CD4-positive, alpha-beta T cell (primary cell): ENCODE measurements at regions not wholly inside any gene's neighbourhood (a gene's known extent, or its start where the extent isn't known, plus 50 kb on each side); places are given as distances from the start of the nearest gene placed in this dataset.

Experiments used
- ATAC-seq: fragments of 200-7000 bp; cut with Tn5 transposase; one replicate; pipeline ENCODE4 v1.10.0; 2022; ENCODE audit warnings: mild to moderate bottlenecking; ENCODE audit not compliant: poor library complexity
- CTCF ChIA-PET: fragments of 350-600 bp; sonication (Branson Sonifier 250); formaldehyde crosslinking; loops from one replicate; lab custom pipeline; 2021; ENCODE audit warnings: antibody characterized with exemption, inconsistent platforms; lab: Charles Lee
- POLR2A ChIA-PET: fragments of 350-600 bp; sonication (Branson Sonifier 250); formaldehyde crosslinking; loops from one replicate; lab custom pipeline; 2021; ENCODE audit warnings: antibody characterized with exemption, inconsistent platforms; lab: Charles Lee
- DNase-seq, 14 experiments: peaks; one replicate each; pipeline ENCODE4 v3.0.0-alpha.2; 2013 to 2020; ENCODE audit warnings: mixed read lengths in 2 of 14
- H3K27ac ChIP-seq, 2 donors: one replicate each; pipeline versions ENCODE4 v1.5.1 to v1.7.0; 2013; ENCODE audit warnings: low read length in 2 of 2, low read depth in 1 of 2, mild to moderate bottlenecking in 1 of 2
- H3K27me3 ChIP-seq, 2 experiments: 1 replicate in 1 of 2; 2 replicates in 1 of 2; pipeline versions ENCODE4 v1.6.1 to v1.7.0; 2013; ENCODE audit warnings: low read length in 2 of 2, control low read depth in 1 of 2, mild to moderate bottlenecking in 1 of 2, moderate library complexity in 1 of 2; ENCODE audit not compliant: insufficient read depth in 2 of 2, control insufficient read depth in 1 of 2
- H3K36me3 ChIP-seq: one replicate; pipeline ENCODE4 v1.6.1; 2013; ENCODE audit warnings: low read length, control low read depth; ENCODE audit not compliant: insufficient read depth
- H3K4me1 ChIP-seq: one replicate; pipeline ENCODE4 v1.6.1; 2013; ENCODE audit warnings: low read length, control low read depth; ENCODE audit not compliant: insufficient read depth
- H3K4me3 ChIP-seq: one replicate; pipeline ENCODE4 v1.5.1; 2013; ENCODE audit warnings: mild to moderate bottlenecking, low read length, moderate library complexity
- H3K9me3 ChIP-seq, 2 experiments: 1 replicate in 1 of 2; 2 replicates in 1 of 2; pipeline versions ENCODE4 v1.6.1 to v1.7.0; 2013; ENCODE audit warnings: low read length in 2 of 2, mild to moderate bottlenecking in 2 of 2, control low read depth in 1 of 2, moderate library complexity in 1 of 2; ENCODE audit not compliant: control insufficient read depth in 1 of 2, insufficient read depth in 1 of 2
- H3K27ac Mint-ChIP-seq: one replicate; pipeline ENCODE4 v1.8.0; 2020; ENCODE audit warnings: mixed read lengths
- H3K27me3 Mint-ChIP-seq: one replicate; pipeline ENCODE4 v1.8.0; 2021; ENCODE audit warnings: mixed read lengths
- H3K36me3 Mint-ChIP-seq: one replicate; pipeline ENCODE4 v1.8.0; 2021; ENCODE audit warnings: low read depth, mixed read lengths
- H3K4me1 Mint-ChIP-seq: one replicate; pipeline ENCODE4 v1.8.0; 2021; ENCODE audit warnings: low read depth, mixed read lengths
- H3K4me3 Mint-ChIP-seq: one replicate; pipeline ENCODE4 v1.8.0; 2020; ENCODE audit warnings: mild to moderate bottlenecking, mixed read lengths
- H3K9me3 Mint-ChIP-seq: one replicate; pipeline ENCODE4 v1.8.0; 2020; ENCODE audit warnings: mixed read lengths
- CTCF ChIP-seq: fragments of 200-600 bp; IDR thresholded peaks from one replicate; pipeline ENCODE4 v1.8.0; 2022; ENCODE audit warnings: antibody characterized with exemption, mild to moderate bottlenecking
- intact Hi-C, 2 experiments: fragments of 100-400 bp; cut with DNase I in 1 of 2; cut with micrococcal nuclease in 1 of 2; formaldehyde crosslinking; loops; one replicate each; pipeline versions ENCODE4 v1.15.1 to v1.9.0; 2023 to 2025; cut with DNase I, micrococcal nuclease

GRCh38 chr6:109296971-109297372 is 85.3 kb downstream of the CD164 start:
- no peak for TF ChIP-seq CTCF
- Mint-ChIP-seq H3K36me3 (no peaks in the 10 kb centered on the region), H3K4me3 (no peak overlapping the region), H3K4me1 (no peaks in the 10 kb centered on the region), H3K9me3 (no peaks in the 10 kb centered on the region), H3K27ac (no peak overlapping the region), H3K27me3 (no peaks in the 10 kb centered on the region)
- Histone ChIP-seq H3K27ac (no peak overlapping the region), H3K9me3 (no peaks in the 10 kb centered on the region), H3K27me3 (no peaks in the 10 kb centered on the region), H3K4me3 (no peak overlapping the region), H3K36me3 (no peaks in the 10 kb centered on the region), H3K4me1 (peaks cover 2% of the 10 kb centered on the region)
- intact Hi-C loops, result no loop called here
- DNase-seq, result no peak
- CTCF ChIA-PET, result no interaction called here
- POLR2A ChIA-PET, result no interaction called here
- no peak for ATAC-seq

GRCh38 chr6:109296452-109296851 is 85.8 kb downstream of the CD164 start:
- no peaks in the 10 kb centered on the region for H3K9me3 ChIP-seq
- DNase-seq (no peak), ATAC-seq (no peak)
- Mint-ChIP-seq H3K4me3 (no peak overlapping the region), H3K4me1 (no peaks in the 10 kb centered on the region), H3K9me3 (no peaks in the 10 kb centered on the region), H3K36me3 (no peaks in the 10 kb centered on the region), H3K27ac (no peak overlapping the region), H3K27me3 (peaks cover 1% of the 10 kb centered on the region)
- no peaks in the 10 kb centered on the region for H3K36me3 ChIP-seq
- intact Hi-C loops, result no loop called here
- CTCF ChIA-PET, result no interaction called here
- POLR2A ChIA-PET, result no interaction called here
- peaks cover 2% of the 10 kb centered on the region for H3K4me1 ChIP-seq
- H3K27ac ChIP-seq, result no peak overlapping the region
- H3K27me3 ChIP-seq, result no peaks in the 10 kb centered on the region
- no peak for TF ChIP-seq CTCF
- no peak overlapping the region for H3K4me3 ChIP-seq

- H3K27me3 ChIP-seq, result no peaks in the 10 kb centered on the region
- H3K9me3 ChIP-seq, result no peaks in the 10 kb centered on the region
- peaks cover 4% of the 10 kb centered on the region for H3K27me3 Mint-ChIP-seq
- no peaks in the 10 kb centered on the region for H3K4me1 Mint-ChIP-seq
- TF ChIP-seq CTCF, result no peak
- H3K4me1 ChIP-seq, result peaks cover 2% of the 10 kb centered on the region
- POLR2A ChIA-PET, result no interaction called here
- ATAC-seq, result no peak
- no peak overlapping the region for H3K4me3 ChIP-seq
- no peaks in the 10 kb centered on the region for H3K36me3 ChIP-seq
- H3K36me3 Mint-ChIP-seq, result no peaks in the 10 kb centered on the region
- no peak overlapping the region for H3K27ac ChIP-seq
- intact Hi-C loops, result no loop called here
- no peak for DNase-seq
- CTCF ChIA-PET, result no interaction called here
- no peaks in the 10 kb centered on the region for H3K9me3 Mint-ChIP-seq
- H3K4me3 Mint-ChIP-seq, result no peak overlapping the region
- H3K27ac Mint-ChIP-seq, result no peak overlapping the region
Observed at GRCh38 chr6:109295774-109296156, 86.5 kb downstream of the CD164 start.
